Hematopoietic multipotent progenitor cell treated with erythropoietin and hydrocortisone succinate and interleukin-3 and kit ligand, for 4 days (in vitro differentiated cells): ENCODE measurements at regions not wholly inside any gene's neighbourhood (a gene's known extent, or its start where the extent isn't known, plus 50 kb on each side); places are given as distances from the start of the nearest gene placed in this dataset.
"Not testable (repeated sequence)": the region's sequence is repeated elsewhere in the genome, so short reads cannot be mapped to it uniquely, and the experiment has no call there.

Source experiments
- DNase-seq: peaks from one replicate; pipeline ENCODE4 v3.0.0-alpha.2; 2015

- DNase-seq = no peak
Observed at GRCh38 chr7:16265863-16266458, 155.4 kb downstream of the CRPPA start.

- DNase-seq = no peak
Observed at GRCh38 chr7:16264823-16265804, 156.2 kb downstream of the CRPPA start.

GRCh38 chr7:16264036-16264819 lies 157.1 kb downstream of the CRPPA start:
- DNase-seq = no peak

GRCh38 chr7:16263377-16263776 lies 158.0 kb downstream of the CRPPA start:
- DNase-seq = not testable (repeated sequence)

GRCh38 chr7:16261654-16262053 lies 159.7 kb downstream of the CRPPA start:
- no peak for DNase-seq

- peak; percentile 21 for DNase-seq
Observed at GRCh38 chr7:16261100-16261499, 160.2 kb downstream of the CRPPA start.

- DNase-seq = peak; percentile 46
Observed at GRCh38 chr7:16260236-16260728, 161.1 kb downstream of the CRPPA start.

- not testable (repeated sequence) for DNase-seq
Observed at GRCh38 chr7:16256419-16256818, 164.9 kb downstream of the CRPPA start.

- DNase-seq = not testable (repeated sequence)
Observed at GRCh38 chr7:16255952-16256351, 165.4 kb downstream of the CRPPA start.

GRCh38 chr7:16250655-16251054 lies 170.7 kb downstream of the CRPPA start:
- not testable (repeated sequence) for DNase-seq

- DNase-seq = not testable (repeated sequence)
Observed at GRCh38 chr7:16249204-16249603, 172.1 kb downstream of the CRPPA start.

GRCh38 chr7:16248556-16248955 lies 172.8 kb downstream of the CRPPA start:
- not testable (repeated sequence) for DNase-seq

- no peak for DNase-seq
Observed at GRCh38 chr7:16244469-16244868, 176.9 kb downstream of the CRPPA start.

- no peak for DNase-seq
Observed at GRCh38 chr7:16242920-16243319, 178.4 kb downstream of the CRPPA start.

- no peak for DNase-seq
Observed at GRCh38 chr7:16241017-16241416, 180.3 kb downstream of the CRPPA start.

- DNase-seq = no peak
Observed at GRCh38 chr7:16236381-16236780, 185.0 kb downstream of the CRPPA start.

GRCh38 chr7:16235147-16236114 lies 185.9 kb downstream of the CRPPA start:
- DNase-seq = no peak

- no peak for DNase-seq
Observed at GRCh38 chr7:16234493-16235146, 186.7 kb downstream of the CRPPA start.

GRCh38 chr7:16233517-16233916 lies 187.8 kb downstream of the CRPPA start:
- no peak for DNase-seq

- DNase-seq = no peak
Observed at GRCh38 chr7:16232273-16232672, 189.1 kb downstream of the CRPPA start.
